ENCODE measurements at regions not wholly inside any gene's neighbourhood (a gene's known extent, or its start where the extent isn't known, plus 50 kb on each side); places are given as distances from the start of the nearest gene placed in this dataset.
"Not testable (repeated sequence)": the region's sequence is repeated elsewhere in the genome, so short reads cannot be mapped to it uniquely, and the experiment has no call there.

GRCh38 chr10:4397337-4397736 lies 428.7 kb upstream of the AKR1E2 start:
- intact Hi-C loops (cut with micrococcal nuclease): no loop called here

GRCh38 chr10:4396401-4397283 lies 429.4 kb upstream of the AKR1E2 start:
- intact Hi-C loops (cut with micrococcal nuclease): no loop called here

DNA sequence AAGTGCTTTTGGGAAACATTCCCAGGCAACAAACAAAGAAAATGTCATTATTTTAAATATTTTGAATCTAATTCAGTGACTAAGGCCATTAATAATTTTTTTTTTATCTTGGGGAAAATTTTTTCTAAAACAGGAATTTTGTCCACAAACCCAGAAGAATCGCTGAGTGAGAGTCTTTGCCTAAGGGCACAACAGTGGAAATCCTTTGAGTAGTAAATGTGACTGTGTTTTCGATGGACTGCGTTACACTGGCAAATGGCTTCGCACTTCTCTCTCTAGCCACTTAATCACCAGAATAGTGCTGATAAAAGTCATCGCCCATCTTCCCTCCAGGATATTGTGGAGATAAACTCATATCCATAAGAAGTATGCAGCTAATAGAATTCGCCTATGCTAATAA lies 430.3 kb upstream of the AKR1E2 start:
- intact Hi-C loops (cut with micrococcal nuclease): no loop called here

- intact Hi-C loops (cut with micrococcal nuclease): not testable (repeated sequence)
These were observed 431.6 kb upstream of the AKR1E2 start for GRCh38 chr10:4394455-4394854.

- intact Hi-C loops (cut with micrococcal nuclease): no loop called here
These were observed 434.3 kb upstream of the AKR1E2 start for GRCh38 chr10:4391683-4392082.

- intact Hi-C loops (cut with micrococcal nuclease): no loop called here
These were observed 435.8 kb upstream of the AKR1E2 start for GRCh38 chr10:4390219-4390618.

- intact Hi-C loops (cut with micrococcal nuclease): no loop called here
These were observed 440.7 kb upstream of the AKR1E2 start for GRCh38 chr10:4385231-4385870.

GRCh38 chr10:4384245-4384644 lies 441.8 kb upstream of the AKR1E2 start:
- intact Hi-C loops (cut with micrococcal nuclease): no loop called here

- intact Hi-C loops (cut with micrococcal nuclease): no loop called here
These were observed 442.3 kb upstream of the AKR1E2 start for GRCh38 chr10:4383651-4384098.

DNA sequence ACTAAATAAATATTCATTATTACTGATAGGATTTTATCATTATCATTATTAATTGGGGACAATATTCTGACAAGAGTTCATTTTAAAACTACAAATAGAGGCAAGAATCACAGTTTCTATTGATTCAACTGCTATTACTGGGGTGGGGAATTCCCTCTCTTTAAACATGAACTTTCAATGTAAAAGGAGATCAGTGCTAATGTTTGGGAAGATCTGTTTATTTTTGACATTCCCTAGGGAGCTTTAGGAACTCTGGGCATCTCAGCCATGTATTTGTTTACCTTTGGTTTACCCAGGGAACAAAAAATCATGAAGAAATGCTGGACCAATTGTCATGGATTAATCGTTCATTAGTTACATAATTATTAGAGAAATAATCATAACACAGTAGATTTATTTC lies 443.2 kb upstream of the AKR1E2 start:
- intact Hi-C loops (cut with micrococcal nuclease): no loop called here

DNA sequence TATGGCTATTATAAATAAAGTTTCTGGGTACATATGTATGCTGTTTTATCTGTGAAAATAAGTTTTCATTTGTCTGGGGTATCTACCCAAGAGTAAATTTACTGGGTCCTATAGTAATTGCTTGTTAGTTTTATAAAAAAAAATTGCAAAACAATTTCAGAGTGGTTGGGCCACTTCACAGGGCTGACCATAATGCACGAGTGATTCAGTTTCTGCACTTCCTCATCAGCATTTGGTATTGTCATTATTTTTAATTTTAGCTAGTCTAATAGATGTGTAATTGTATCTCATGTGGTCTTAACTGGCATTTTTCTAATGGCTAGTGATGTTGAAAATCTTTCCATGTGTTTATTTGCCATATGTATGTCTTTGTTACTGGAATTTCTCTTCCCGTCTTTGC lies 452.4 kb upstream of the AKR1E2 start:
- intact Hi-C loops (cut with micrococcal nuclease): no loop called here

- intact Hi-C loops (cut with micrococcal nuclease): no loop called here
These were observed 452.9 kb upstream of the AKR1E2 start for GRCh38 chr10:4373098-4373497.

GRCh38 chr10:4372601-4373000 lies 453.4 kb upstream of the AKR1E2 start:
- intact Hi-C loops (cut with micrococcal nuclease): no loop called here

DNA sequence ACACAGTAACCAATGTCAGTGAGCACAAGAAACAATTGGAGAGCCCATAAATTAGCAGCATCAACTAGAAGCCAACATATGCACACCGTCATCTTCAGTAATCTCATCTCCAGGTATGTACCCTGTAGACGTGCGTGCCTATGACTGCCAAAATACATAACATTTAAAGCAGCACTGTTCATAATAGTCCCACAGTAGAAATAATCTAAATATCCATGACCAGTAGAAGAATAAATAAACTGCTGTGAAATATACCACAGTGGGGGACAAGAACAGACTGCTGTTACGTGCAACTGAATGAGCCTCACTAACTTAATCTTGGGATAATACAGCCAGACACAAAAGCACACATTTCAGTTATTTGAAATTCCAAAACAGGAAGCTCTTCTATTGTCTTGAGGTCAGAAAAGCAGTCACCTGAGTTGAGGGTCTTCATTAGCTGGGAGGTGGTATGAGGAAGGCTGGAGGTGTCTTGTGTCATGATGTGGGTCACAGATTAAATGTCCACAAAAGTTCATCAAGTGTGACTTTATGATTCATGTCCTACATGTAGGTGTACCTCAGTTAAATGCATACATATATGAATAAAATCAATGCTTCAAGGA lies 454.2 kb upstream of the AKR1E2 start:
- intact Hi-C loops (cut with micrococcal nuclease): no loop called here

DNA sequence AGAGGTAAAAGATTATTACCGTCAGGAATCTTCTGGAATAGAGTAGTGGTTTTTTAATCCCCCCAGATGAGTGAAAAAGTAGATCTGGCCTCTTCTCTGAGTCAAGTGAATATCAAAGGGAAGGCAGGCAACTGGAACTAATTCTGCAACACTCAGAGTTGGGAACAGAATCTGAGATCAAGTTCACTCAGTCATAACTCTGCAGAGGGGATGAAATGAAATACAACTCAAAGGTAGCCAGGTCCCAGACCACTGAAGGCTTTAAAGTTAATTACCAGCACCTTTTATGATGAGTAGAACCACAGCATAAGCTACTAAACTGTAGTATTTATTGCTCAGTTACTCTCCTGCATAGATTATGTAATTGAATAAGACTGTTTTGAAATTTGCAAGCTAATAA lies 455.6 kb upstream of the AKR1E2 start:
- intact Hi-C loops (cut with micrococcal nuclease): no loop called here

DNA sequence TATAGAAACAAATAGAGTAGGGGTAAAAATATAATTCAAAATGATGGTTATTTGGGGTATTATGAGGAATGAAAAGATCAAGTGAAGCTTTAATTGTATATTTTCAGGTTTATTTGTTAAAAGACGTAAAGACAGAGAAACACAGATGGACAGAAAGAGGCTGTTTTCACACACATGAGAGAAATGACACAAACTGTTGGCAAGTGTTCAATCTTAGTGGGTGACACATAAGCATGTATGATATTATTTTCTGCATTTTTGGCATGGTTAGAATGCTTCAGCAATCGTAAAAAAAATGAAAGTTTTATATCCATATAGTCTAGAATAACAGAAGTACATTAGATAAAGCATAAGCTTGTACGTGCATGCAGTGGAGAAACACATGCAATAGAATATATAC lies 464.4 kb upstream of the AKR1E2 start:
- intact Hi-C loops (cut with micrococcal nuclease): no loop called here

GRCh38 chr10:4359003-4359402 lies 467.0 kb upstream of the AKR1E2 start:
- intact Hi-C loops (cut with micrococcal nuclease): no loop called here

DNA sequence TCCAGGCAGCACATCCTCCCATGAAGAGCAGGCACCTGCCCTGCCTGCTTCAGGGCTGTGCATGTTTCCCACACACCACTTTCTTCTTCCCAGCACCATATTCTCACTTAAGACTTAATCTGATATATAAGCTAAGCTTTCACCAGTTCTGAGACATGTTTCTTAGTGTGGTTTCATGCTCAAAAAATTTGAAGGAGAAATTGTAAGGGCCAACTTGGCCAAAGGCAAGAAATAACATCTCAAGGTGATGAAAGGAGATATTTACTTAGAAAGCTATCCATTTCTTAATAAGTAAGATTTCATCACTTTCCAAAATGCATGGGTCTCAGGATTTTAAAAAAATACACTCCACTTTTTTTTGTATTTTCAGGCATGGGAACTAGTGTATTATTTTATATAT lies 468.1 kb upstream of the AKR1E2 start:
- intact Hi-C loops (cut with micrococcal nuclease): no loop called here

DNA sequence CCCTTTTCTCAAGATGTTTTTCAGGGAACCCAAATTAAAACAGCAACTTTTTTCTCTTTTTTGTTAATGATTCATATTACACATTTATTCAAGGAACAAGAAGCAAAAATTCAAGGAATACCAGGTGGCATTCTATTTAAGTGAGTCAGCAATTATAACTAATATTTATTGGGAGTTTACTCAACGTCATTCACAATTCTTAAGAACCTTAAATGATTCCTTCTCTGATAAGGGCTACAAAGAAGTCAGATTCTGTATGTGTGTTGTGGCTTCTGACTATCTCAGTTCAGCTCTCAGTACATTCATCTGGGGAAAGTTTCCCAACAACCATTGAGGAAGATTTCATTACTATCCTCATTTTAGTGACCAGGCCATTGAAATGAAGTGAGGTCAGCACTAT lies 470.7 kb upstream of the AKR1E2 start:
- intact Hi-C loops (cut with micrococcal nuclease): no loop called here

DNA sequence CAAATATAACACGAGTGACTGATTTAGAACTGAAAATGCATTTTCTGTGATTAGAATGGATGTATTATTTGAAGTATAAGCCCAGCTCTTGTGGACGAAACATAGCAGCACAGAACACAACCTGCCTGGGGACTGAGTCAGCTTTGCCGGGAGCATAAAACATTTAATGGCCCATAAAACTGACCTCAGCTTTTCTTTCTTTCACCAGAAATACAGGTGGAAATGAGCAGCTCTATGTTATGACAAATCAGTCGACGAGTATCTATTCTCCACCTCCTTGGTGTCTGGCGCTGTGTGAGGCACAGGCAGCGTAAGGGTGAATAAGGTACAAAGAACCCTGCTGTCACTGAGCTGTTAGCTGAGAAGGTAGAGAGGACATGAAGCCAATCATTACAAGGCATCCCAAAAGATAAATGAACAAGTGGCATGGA lies 471.6 kb upstream of the AKR1E2 start:
- intact Hi-C loops (cut with micrococcal nuclease): no loop called here

DNA sequence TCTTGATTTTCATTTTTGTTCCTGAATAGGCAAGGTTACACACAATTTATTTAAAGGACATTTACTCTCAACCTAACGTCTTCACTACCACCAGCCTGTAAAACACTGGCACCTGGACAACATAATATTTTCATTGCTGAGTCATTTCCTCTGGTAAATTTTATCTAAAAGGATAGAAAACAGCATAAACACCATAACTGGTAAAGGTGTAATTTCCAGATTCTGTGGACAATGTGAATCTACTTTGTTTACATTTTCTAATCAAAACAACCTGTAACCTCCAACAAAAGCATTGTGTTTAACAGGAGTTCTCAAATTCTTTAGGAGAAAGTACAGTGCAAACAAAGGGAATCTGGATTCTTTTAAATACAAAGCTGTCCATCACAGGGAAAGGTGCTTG lies 472.0 kb upstream of the AKR1E2 start:
- intact Hi-C loops (cut with micrococcal nuclease): no loop called here

DNA sequence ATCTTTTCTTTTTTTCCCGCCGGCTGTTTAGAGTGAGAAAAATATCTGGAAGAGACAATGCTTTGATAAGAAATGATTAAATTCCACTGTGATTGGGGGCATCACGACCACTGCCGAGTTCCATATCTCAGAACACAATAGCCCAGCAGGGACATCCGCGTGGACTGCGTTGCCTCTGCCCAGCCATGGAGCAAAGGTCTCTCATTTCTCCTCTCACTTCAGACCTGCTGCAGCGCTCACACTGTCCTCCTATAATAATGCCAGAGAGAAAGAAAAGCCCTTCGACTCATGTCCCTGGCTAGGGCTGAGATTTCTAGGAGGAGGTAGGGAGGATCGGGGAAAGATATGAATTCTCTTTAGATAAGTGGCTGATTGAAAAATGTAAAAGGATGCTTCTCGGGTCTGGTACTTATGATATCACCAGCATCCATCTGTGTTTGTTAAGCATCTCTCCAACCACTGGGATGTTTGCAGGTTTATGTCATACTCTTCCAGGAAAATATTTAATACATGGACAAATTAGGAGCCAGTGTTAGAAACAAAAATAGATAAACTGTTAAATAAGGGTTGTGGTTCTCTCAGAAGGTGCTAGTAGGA lies 472.9 kb upstream of the AKR1E2 start:
- intact Hi-C loops (cut with micrococcal nuclease): no loop called here
